ENCODE measurements at regions not wholly inside any gene's neighbourhood (a gene's known extent, or its start where the extent isn't known, plus 50 kb on each side); places are given as distances from the start of the nearest gene placed in this dataset.

DNA sequence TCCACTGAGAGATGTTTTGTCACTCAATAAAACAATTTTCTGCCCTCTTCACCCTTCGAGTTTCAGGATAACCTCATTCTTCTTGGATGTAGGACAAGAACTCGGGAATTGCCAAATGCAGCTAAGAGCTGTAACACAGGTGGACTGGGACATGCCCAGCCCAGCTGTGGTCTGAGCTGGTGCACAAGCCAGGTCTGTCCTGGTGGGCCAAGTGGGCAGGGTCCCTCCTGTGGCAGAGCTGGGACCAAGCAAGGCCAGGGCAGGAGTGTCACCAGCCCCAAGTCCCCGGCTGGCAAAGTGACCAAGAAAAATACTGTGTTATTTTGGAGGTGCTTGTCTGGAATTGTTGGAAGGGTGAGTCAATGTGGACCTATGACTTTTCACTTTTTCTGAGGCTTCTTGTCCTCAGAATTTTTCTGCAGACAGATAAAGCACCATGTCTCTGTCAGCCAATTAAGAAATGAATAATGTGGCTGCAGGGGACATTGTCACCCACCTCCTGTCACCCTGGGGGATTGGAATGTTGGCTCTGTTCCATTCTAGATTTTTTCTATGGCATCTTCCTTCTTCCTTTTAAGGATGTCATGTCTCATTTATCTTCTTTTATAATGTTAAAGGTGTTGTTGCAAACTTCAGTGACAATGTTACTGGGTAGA, 645.2 kb upstream of the EPHA6 start:
- DNase-seq (ENCODE audit: low read depth, low spot score) = no peak

DNA sequence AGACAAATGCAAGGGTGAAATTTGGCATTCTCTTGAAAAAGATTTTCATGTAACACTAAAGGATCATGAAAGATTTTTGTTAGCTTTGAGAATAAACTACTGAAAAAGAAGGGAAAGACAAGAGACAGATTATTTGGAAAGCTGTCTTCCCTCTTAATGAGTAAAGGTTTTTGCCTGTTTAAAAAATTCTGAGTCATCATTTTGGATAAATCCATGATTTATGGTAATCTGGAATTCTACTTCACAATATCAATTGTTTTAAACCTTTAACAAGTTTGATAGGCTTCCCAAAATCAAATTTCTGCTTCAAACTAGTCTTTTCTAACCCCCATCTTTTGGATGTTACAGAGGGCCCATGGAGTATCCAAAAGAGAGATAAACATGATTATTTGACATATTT, 641.5 kb upstream of the EPHA6 start:
- DNase-seq (ENCODE audit: low read depth, low spot score) = no peak

DNA sequence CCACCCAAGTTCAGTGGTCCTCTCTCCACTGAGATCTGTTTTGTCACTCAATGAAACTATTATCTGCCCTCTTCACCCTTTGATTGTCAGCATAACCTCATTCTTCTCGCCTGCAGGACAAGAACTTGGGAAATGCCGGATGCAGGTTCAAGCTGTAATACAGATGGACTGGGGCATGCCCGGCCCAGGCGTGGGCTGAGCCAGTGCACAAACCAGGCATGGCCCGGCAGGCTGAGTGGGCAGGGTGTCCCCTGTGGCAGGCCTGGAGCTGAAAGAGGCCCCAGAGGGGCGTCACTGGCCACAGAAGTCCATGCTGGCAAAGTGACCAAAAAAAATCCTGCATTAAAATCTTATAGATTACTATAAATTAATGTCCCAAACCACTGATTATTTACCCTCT, 638.9 kb upstream of the EPHA6 start:
- no peak for DNase-seq (ENCODE audit: low read depth, low spot score)

DNA sequence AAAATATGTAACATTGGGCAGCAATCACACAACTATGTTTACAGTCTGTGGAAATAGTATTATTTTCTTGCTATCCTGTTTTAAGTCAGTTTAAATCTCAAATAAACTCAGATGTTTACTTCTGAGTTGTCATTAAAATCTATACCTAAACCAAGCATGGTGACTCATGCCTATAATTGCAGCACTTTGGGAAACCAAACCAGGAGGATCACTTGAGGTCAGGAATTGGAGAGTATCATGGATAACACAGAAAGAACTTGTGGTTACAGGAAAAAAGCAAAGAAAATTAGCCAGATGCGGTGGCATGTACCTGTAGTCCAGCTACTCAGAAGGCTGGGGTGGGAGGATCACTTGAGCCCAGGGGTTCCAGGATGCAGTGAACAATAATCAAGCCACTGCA, 631.6 kb upstream of the EPHA6 start:
- DNase-seq (ENCODE audit: low read depth, low spot score) = no peak

DNA sequence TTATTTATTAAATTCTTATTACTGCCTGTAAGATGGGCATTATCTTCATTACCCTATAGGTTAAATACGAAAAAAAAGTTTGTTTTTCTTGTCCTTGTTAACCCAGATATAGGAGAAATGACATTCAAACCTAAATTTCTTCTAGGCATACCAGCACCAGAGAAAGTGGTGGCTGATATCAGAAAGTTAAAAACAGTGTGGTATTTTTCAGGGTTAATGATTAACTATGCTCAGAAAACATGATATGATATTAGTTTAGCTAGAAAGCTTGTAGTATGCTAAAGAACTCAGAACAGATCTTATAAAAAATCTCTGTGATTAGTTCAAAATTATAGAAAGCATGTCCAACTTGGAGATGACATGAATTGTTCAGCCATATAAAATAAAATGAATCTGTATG, 630.5 kb upstream of the EPHA6 start:
- DNase-seq (ENCODE audit: low read depth, low spot score) = no peak

DNA sequence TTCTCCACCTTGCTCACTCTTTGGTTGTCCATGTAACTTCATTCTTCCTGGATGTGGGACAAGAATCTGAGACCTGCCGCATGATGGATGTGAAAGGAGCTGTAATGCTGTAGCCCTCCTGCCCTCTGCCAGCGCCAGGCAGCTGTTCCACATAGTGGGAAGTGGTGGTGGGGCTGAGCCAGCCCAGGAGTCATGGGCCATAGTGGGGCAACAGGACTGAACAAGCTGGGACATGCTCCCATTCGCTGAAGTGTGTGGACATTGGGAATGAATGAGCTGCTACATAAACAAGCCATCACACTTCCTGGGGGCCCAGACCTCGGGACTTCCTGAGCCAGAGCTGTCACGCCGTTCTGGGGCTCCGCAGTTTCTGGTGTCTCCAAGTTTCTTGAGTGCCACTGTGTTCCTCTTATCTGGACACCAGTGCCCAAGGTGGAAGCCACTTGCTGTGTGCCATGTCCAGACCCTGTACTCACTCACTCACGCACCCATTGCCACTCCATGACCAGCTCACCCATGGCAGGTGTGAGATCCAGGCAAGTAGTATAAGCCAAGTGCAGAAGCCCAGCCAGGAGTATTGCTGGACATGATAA, 624.3 kb upstream of the EPHA6 start:
- no peak for DNase-seq (ENCODE audit: low read depth, low spot score)

DNA sequence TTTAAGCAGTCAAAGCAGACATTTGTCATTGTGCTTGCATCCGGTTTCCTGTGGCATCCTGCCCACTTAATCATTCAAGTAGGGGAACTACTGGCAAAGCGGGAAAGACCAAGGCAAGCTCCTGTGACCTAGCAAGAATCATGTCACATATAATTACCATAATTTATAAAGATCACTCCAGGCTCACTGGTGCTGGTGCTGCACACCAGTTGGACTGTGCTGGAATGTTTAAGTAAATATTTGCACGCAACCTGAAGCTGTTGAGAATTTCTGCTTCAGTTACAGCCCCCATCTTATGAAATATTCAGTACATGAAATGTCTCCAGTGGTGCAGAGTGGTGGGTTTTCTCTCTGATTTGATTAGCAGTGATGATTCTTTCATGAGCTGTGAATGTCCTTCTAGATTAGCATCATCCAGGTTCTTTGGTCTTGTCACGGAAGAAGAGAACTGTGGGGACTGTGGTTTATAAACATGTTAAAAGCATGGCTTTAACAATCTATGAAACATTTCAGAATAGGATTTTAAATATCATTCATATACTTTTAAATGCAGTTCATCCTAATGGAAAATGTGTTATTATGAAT, 621.3 kb upstream of the EPHA6 start:
- DNase-seq (ENCODE audit: low read depth, low spot score) = no peak

DNA sequence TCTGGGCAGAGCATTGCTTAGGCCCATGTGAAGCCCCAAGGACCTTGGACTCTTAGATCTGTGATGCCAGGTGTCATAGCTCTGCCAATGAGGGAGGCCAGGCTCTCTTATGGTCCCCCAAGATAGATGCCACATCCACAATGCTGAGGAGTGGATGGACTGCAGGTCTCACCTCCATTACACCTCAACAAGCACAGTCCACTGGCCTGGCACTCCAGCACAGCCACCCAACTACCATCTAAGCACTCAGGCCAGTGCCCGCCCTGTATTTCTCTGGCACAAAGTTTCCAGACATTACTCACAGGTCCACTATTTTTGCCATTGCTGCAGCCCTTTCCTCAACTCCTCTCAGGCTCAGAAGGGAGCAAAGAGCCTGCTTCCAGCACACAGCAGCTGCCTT, 613.5 kb upstream of the EPHA6 start:
- no peak for DNase-seq (ENCODE audit: low read depth, low spot score)

DNA sequence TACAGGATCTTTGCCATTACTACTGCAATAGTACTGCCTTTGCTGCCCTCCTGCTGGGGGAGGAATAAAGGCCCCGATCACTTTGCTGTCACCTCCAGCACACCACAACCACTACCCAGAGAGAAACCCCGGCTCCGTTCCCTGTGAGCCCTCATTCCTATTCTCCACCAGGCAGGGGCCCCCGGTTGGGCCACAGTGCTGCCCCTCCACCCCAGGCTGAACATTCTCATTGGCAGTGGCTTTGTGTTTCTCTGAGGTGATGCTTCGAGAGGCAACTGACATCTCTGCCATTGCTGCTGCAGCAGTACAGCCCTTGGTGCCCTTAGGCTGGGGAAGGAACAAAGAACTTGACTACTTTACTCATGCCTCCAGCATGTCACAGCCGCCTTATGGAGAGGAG, 612.9 kb upstream of the EPHA6 start:
- DNase-seq (ENCODE audit: low read depth, low spot score) = no peak

DNA sequence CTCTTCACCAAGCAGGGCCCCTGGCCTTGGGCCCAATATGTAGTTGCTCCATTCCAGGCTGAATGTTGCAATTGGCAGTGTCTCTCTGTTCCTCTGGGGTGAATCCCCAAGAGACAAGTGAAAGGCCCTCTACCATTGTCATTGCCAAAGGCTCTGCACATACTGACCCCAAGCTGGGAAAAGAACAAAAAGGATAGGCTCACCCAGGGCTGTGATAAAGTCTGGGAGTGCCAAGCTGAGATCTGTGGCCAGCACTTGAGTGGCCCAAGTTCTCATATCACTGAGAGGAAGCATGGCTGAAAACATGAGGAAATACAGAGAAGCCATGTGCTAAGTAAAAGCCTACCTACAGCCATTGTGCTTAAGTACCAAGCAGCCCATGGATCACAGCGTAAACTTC, 612.2 kb upstream of the EPHA6 start:
- DNase-seq (ENCODE audit: low read depth, low spot score) = no peak

DNA sequence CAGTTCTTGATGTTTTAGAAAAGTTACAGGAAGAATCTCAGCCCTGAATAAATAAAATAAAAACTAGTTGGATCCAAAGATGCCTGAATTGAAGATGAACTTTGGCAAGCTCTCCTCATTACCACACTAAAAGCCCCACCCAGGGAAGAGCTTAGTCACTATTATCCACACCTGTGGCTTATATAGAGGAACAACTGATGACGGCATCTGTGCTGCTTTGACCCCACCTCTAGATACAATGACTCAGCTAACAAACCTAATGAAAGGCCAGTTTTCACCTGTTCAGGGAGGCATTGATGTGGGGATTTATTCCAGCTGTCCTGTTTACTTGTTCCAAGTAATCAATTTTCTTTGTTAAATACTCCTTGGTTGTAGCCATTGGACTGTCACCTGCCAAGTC, 604.7 kb upstream of the EPHA6 start:
- DNase-seq (ENCODE audit: low read depth, low spot score) = no peak

DNA sequence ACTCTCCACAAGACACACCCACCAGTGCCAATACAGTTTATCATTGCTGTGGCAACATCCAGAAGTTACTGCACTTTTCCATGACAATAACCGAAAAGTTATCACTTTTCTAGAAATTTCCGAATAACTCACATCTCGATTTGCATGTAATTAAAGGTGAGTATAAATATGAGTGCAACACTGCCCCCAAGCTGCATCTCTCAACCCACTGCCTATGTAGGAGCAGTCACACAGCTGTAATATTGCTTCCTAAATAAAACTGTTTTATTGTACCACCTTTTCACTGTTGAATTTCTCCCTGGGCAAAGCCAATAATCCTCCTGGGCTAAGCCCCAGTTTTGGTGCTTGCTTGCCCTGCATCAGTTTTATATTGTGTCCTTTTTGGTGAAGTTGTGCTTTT, 601.0 kb upstream of the EPHA6 start:
- DNase-seq (ENCODE audit: low read depth, low spot score) = no peak

DNA sequence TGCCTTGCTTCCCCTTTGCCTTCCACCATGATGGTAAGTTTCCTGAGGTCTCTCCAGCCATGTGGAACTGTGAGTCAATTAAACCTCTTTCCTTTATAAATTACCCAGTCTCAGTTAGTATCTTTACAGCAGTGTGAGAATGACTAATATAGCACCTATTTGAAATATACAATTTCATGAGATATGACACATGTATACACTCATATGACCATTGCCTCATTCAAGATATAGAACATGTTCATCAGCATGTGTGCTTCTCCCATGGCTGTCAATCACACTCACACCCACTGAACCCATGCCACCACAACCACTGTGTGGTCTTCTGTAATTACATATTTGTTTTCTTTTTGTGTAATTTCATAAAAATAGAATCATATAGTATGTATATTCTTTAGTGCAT, 599.5 kb upstream of the EPHA6 start:
- DNase-seq (ENCODE audit: low read depth, low spot score) = no peak

DNA sequence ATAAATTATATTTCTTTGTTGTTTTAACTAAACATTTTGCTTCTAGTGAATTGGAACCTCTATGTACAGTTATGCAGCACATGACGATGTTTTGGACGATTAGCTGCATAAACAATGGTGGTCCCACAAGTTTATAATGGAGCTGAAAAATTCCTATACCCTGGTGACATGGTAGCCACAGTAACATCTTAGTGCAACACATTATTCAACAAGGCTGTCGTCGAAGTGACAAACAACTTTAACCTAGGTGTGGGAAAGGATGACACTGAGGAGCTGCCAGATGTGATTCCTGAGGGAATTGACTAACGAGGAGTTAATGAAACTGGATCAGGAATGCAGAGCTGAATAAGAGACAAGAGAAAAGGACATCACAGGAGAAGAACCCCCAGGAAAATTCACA, 588.9 kb upstream of the EPHA6 start:
- DNase-seq (ENCODE audit: low read depth, low spot score) = no peak

DNA sequence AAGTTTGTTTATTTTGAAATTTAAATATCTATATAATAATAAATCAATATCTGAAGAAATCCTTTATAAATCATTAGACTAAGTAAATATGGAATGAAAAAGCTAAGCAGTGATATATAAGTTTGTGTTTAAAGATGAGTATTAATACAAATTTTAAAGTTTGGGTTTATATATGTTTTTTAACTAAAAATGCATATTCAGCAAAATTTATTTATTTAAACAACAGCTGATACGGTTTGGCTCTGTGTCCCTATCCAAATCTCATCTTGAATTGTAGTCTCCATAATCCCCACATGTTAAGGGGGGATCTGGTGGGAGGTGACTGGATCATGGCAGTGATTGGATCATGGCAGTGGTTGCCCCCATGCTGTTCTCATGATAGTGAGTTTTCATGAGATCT, 580.7 kb upstream of the EPHA6 start:
- DNase-seq (ENCODE audit: low read depth, low spot score) = no peak

DNA sequence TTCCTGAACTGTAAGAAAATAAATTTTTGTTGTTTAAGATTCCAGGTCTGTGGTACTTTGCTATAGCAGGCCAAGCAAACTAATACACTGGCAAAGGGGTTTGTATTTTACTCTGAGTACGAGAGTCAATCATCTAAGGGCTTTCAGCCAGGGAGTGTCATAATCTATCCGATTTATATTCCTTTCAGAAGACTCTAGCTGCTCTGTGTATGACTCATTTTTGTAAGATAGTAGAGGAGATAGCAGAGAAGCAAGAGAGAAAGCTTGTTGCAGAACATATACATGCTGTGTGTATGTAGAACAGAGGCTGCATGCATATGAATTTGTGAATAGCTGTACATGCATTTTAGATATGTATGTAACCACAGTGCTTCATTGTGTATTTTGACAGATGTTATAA, 577.9 kb upstream of the EPHA6 start:
- no peak for DNase-seq (ENCODE audit: low read depth, low spot score)

DNA sequence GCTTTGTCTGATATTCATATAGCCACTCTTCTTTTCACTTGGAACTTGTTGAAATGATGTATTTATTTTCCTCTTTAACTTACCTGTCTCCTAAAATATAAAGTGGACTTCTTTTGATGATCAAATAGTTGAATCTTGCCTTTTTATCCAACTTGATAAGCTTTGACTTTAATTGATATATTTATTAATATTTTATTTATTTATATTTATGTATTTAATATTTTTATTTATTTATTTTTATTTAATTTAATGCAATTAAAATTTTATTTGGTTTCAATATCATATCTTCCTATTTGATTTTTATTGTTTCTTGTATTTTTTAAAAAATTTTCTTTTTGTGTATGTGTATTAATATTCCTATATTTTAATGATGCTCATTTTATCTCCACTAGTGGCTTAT, 555.1 kb upstream of the EPHA6 start:
- DNase-seq (ENCODE audit: low read depth, low spot score) = no peak

DNA sequence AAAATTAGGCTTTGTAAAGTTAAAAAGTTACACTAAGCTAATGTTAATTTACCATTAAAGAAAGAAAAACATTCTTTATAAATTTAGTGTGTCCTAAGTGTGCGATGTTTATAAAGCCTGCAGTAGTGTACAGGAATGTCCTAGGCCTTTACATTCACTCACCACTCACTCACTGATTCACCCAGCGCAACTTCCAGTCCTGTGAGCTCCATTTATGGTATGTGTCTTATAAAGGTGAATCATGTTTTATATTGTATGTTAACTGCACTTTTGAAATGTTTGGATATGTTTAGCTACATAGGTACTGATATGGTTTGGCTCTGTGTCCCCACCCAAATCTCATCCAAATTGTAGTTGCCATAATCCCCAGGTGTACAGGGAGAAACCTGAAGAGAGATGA, 549.7 kb upstream of the EPHA6 start:
- DNase-seq (ENCODE audit: low read depth, low spot score) = no peak

DNA sequence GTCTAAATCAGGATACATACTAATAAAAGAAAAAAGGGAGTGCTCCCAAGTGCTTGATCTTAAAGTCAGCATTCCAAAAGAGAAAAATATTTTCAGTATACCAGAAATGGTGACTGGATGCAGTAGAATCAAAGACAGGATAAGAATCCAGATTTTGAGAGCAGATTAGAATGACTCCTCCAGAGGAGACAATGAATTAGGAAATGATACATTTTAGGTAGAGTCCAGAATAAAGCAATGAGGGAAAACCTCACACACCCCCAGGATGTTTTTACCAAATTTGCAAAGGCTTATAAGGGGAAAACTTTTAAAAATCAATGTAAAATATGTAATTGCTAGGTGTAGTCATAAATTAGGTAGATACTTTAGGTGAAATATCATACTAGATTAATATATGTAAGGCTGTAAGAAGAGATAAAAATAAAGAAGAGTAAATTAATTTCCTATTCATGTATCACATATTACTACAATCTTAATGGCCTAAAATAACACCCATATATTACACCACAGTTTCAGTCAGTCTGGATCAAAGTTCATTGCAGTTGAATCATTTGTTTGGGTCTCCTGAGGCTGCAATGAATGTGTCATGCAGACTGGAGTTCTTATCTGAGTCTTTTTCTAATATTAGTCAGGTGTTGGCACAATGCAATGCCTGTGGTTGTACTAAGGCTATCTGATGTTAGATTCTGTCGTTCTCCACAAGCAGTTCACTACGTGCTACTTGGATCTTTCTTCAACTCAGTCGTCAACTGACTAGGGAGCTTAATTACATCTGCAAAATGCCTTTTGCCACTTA, 547.8 kb upstream of the EPHA6 start:
- DNase-seq (ENCODE audit: low read depth, low spot score) = no peak

DNA sequence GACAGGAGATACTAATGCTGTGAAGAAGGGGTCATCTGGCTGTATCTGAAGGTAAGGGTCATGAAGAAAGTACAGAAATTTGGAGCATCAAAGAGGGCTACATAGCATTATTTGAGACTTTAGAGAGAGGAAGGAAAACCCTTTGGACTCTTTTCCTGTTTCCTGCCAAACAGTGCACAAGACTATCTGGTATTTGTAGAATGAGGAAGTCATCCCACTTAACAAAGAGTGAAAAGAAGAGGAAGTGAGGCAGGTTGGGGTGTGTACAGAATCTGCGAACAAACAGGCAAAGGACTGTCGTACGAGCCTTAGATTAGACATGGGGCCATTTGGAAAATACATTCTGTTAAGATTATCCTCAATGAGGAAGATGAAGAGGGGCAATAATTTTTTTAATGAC, 546.8 kb upstream of the EPHA6 start:
- DNase-seq (ENCODE audit: low read depth, low spot score) = no peak

DNA sequence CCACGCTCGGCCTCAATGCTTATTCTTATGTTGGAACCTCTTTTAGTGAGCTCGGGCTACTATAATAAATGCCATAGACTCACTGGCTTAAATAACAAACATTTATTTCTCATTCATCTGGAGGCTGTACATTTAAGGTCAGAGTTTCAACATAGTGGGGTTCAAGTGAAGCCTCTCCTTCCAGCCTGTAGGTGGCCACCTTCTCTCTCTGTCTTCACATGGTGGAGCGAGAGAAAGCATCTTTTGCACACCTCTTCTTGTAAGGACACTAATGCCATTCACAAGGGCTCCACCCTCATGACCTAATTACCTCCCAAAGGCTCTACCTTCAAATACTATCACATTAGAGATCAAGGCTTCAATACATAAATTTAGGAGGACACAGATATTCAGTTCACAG, 520.3 kb upstream of the EPHA6 start:
- DNase-seq (ENCODE audit: low read depth, low spot score) = no peak

DNA sequence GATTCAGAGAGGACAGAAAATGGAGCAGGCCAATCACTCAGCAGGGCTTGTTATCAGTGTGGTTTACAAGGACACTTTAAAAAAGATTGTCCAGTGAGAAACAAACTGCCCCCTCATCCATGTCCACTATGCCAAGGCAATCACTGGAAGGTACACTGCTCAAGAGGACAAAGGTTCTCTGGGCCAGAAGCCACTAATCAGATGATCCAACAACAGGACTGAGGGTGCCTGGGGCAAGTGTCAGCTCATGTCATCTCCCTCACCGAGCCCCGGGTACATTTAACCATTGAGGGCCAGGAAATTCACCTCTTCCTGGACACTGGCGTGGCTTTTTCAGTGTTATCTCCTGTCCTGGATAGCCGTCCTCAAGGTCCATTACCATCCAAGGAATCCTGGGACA, 513.7 kb upstream of the EPHA6 start:
- no peak for DNase-seq (ENCODE audit: low read depth, low spot score)

DNA sequence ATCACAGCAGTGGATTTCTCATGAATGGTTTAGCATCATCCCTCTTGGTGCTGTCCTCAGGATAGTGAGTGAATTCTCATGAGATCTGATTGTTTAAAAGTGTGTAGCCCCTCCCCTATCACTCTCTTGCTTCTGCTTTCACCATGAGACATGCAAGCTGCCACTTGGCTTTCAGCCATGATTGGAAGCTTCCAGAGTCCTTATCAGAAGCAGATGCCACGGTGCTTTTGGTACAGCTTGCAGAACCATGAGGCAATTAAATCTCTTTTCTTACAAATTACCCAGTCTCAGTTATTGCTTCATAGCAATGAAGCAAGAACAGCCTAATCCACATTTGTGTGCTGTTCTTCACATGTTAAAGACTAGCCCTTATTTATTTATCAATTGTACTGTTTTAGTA, 495.2 kb upstream of the EPHA6 start:
- DNase-seq (ENCODE audit: low read depth, low spot score) = no peak

All from iPS DF 19.7 (cell line).